ENCODE measurements at regions not wholly inside any gene's neighbourhood (a gene's known extent, or its start where the extent isn't known, plus 50 kb on each side); places are given as distances from the start of the nearest gene placed in this dataset.

DNA sequence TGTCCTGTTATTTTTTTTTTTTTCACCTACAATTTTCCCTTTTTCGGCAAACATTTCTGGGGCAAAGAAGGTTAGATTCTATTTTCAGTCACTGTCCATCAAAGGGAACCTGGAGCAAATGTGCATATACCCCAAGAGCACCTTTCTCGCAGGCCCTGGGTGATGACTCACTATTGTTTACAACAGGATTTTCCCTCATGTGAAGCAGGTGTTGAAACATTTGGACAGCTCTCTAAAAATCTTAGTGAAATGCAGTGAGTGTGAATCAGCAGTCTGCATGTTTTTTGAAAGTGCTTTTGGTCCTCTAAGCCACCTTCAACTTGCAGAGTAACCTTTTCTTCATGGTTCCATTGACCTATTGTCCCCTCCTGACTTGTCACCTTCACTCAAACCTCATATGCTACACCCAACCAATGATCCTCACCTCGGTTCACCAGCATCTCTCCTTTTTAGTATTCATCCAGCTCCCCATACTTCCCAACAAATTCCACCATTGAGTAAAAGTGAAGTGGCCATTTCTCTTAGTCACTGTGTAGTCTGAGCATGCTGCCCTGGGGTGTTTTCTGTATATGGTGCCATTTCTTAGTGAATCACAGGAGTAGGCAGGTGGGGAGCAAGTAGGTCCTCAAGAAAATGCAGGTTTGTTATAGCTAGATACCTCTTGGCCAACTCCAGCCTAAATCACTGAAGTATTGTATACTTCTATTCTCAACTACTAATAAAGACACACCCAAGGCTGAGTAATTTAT, 260.2 kb downstream of the BMP4 start:
- Histone ChIP-seq H3K27me3 (ENCODE audit: insufficient read depth, low read length) (no peaks in the 10 kb centered on the region), H3K36me3 (ENCODE audit: insufficient read depth, low read depth, low read length) (no peaks in the 10 kb centered on the region), H3K4me1 (ENCODE audit: insufficient read depth, low read length) (no peaks in the 10 kb centered on the region), H3K9ac (ENCODE audit: low read depth, low read length) (no peak overlapping the region), H3K4me3 (ENCODE audit: low read length) (no peak overlapping the region), H3K9me3 (ENCODE audit: insufficient read depth, low read depth, low read length) (no peaks in the 10 kb centered on the region), H3K27ac (ENCODE audit: low read length) (no peak overlapping the region)

DNA sequence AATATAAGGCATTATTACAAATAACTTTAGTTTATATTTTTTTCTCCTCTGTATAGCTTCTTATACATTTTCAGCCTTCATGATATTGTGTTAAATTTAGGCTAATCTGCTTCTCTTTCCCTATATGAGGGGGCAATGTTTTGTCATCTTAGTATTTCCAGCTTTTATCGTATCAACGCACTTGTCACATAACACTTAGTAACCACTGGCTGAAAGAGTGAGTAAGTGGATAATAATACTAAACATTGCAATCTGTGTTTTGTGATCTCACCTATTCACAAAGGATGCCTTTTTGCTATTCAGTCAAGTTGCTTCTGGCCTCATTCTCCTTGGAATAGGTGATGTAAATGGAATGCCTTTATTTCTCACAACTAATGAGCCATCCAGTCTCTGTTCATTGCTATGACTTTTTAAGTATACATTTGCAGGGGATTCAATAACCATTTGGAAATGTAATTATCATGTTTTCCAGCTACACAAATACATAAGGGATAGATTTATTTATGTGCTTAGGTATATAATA, 260.9 kb downstream of the BMP4 start:
- no peaks in the 10 kb centered on the region for H3K9me3 ChIP-seq (ENCODE audit: insufficient read depth, low read depth, low read length)
- no peak overlapping the region for H3K9ac ChIP-seq (ENCODE audit: low read depth, low read length)
- H3K36me3 ChIP-seq (ENCODE audit: insufficient read depth, low read depth, low read length) = no peaks in the 10 kb centered on the region
- no peak overlapping the region for H3K27ac ChIP-seq (ENCODE audit: low read length)
- no peaks in the 10 kb centered on the region for H3K27me3 ChIP-seq (ENCODE audit: insufficient read depth, low read length)
- no peak overlapping the region for H3K4me3 ChIP-seq (ENCODE audit: low read length)
- H3K4me1 ChIP-seq (ENCODE audit: insufficient read depth, low read length) = no peaks in the 10 kb centered on the region

- no peaks in the 10 kb centered on the region for H3K36me3 ChIP-seq (ENCODE audit: insufficient read depth, low read depth, low read length)
- no peak overlapping the region for H3K27ac ChIP-seq (ENCODE audit: low read length)
- no peaks in the 10 kb centered on the region for H3K9me3 ChIP-seq (ENCODE audit: insufficient read depth, low read depth, low read length)
- H3K9ac ChIP-seq (ENCODE audit: low read depth, low read length) = no peak overlapping the region
- no peak overlapping the region for H3K4me3 ChIP-seq (ENCODE audit: low read length)
- no peaks in the 10 kb centered on the region for H3K27me3 ChIP-seq (ENCODE audit: insufficient read depth, low read length)
- H3K4me1 ChIP-seq (ENCODE audit: insufficient read depth, low read length) = no peaks in the 10 kb centered on the region
These were observed 263.7 kb downstream of the BMP4 start for GRCh38 chr14:53692885-53693284.

DNA sequence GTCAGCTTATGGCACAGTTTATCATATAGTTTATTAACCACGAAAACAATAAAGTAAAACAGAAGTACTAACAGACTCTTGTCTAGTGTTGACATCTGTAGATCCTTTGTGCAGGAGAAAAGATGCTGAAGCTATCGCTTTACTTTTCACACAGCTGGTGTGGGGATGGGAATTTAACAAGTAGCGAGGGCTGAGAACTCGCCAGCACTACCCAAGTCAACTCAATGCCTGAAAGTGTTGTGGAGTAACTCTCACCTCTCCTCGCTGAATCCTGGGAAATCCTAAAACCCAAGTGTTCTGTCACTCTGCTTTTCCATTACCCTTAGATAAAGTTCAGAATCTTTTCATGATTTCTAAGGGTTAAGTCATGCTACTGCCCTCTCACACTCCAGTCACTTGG, 264.2 kb downstream of the BMP4 start:
- H3K9ac ChIP-seq (ENCODE audit: low read depth, low read length) = no peak overlapping the region
- no peaks in the 10 kb centered on the region for H3K27me3 ChIP-seq (ENCODE audit: insufficient read depth, low read length)
- no peaks in the 10 kb centered on the region for H3K4me1 ChIP-seq (ENCODE audit: insufficient read depth, low read length)
- H3K36me3 ChIP-seq (ENCODE audit: insufficient read depth, low read depth, low read length) = no peaks in the 10 kb centered on the region
- H3K4me3 ChIP-seq (ENCODE audit: low read length) = no peak overlapping the region
- H3K9me3 ChIP-seq (ENCODE audit: insufficient read depth, low read depth, low read length) = no peaks in the 10 kb centered on the region
- no peak overlapping the region for H3K27ac ChIP-seq (ENCODE audit: low read length)

GRCh38 chr14:53683229-53683628, 273.4 kb downstream of the BMP4 start:
- Histone ChIP-seq H3K27me3 (ENCODE audit: insufficient read depth, low read length) (no peaks in the 10 kb centered on the region), H3K27ac (ENCODE audit: low read length) (no peak overlapping the region), H3K36me3 (ENCODE audit: insufficient read depth, low read depth, low read length) (no peaks in the 10 kb centered on the region), H3K4me3 (ENCODE audit: low read length) (no peak overlapping the region), H3K9me3 (ENCODE audit: insufficient read depth, low read depth, low read length) (no peaks in the 10 kb centered on the region), H3K4me1 (ENCODE audit: insufficient read depth, low read length) (no peaks in the 10 kb centered on the region), H3K9ac (ENCODE audit: low read depth, low read length) (no peak overlapping the region)

- Histone ChIP-seq H3K36me3 (ENCODE audit: insufficient read depth, low read depth, low read length) (no peaks in the 10 kb centered on the region), H3K9ac (ENCODE audit: low read depth, low read length) (no peak overlapping the region), H3K9me3 (ENCODE audit: insufficient read depth, low read depth, low read length) (no peaks in the 10 kb centered on the region), H3K4me1 (ENCODE audit: insufficient read depth, low read length) (no peaks in the 10 kb centered on the region), H3K27me3 (ENCODE audit: insufficient read depth, low read length) (no peaks in the 10 kb centered on the region), H3K4me3 (ENCODE audit: low read length) (no peak overlapping the region), H3K27ac (ENCODE audit: low read length) (no peak overlapping the region)
These were observed 284.1 kb downstream of the BMP4 start for GRCh38 chr14:53672526-53672925.

DNA sequence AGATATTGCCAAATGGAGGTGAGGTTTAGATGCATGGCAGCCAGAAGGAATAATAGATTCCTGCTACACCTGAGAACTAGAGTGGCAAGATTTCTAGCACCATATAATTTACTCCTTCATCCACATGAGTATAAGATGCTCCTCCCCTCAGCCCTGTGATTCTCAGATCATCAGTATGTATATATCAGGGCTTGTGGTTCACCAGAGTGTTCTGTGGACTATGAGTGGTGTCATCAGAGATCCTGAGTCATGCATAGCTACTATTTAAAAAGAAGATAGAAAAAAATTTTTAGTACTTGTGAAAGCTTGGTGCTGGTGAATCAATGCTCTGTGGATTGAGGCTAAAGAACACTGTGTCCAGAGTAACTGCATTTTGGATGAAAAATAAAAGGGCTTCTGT, 285.9 kb downstream of the BMP4 start:
- H3K4me1 ChIP-seq (ENCODE audit: insufficient read depth, low read length) = no peaks in the 10 kb centered on the region
- no peak overlapping the region for H3K9ac ChIP-seq (ENCODE audit: low read depth, low read length)
- H3K4me3 ChIP-seq (ENCODE audit: low read length) = no peak overlapping the region
- no peaks in the 10 kb centered on the region for H3K36me3 ChIP-seq (ENCODE audit: insufficient read depth, low read depth, low read length)
- no peak overlapping the region for H3K27ac ChIP-seq (ENCODE audit: low read length)
- no peaks in the 10 kb centered on the region for H3K27me3 ChIP-seq (ENCODE audit: insufficient read depth, low read length)
- H3K9me3 ChIP-seq (ENCODE audit: insufficient read depth, low read depth, low read length) = no peaks in the 10 kb centered on the region

- no peaks in the 10 kb centered on the region for H3K4me1 ChIP-seq (ENCODE audit: insufficient read depth, low read length)
- no peak overlapping the region for H3K4me3 ChIP-seq (ENCODE audit: low read length)
- no peaks in the 10 kb centered on the region for H3K36me3 ChIP-seq (ENCODE audit: insufficient read depth, low read depth, low read length)
- no peaks in the 10 kb centered on the region for H3K27me3 ChIP-seq (ENCODE audit: insufficient read depth, low read length)
- H3K9ac ChIP-seq (ENCODE audit: low read depth, low read length) = no peak overlapping the region
- no peak overlapping the region for H3K27ac ChIP-seq (ENCODE audit: low read length)
- no peaks in the 10 kb centered on the region for H3K9me3 ChIP-seq (ENCODE audit: insufficient read depth, low read depth, low read length)
These were observed 287.7 kb downstream of the BMP4 start for GRCh38 chr14:53668897-53669296.

GRCh38 chr14:53663709-53664108, 292.9 kb downstream of the BMP4 start:
- Histone ChIP-seq H3K9ac (ENCODE audit: low read depth, low read length) (no peak overlapping the region), H3K27me3 (ENCODE audit: insufficient read depth, low read length) (no peaks in the 10 kb centered on the region)

DNA sequence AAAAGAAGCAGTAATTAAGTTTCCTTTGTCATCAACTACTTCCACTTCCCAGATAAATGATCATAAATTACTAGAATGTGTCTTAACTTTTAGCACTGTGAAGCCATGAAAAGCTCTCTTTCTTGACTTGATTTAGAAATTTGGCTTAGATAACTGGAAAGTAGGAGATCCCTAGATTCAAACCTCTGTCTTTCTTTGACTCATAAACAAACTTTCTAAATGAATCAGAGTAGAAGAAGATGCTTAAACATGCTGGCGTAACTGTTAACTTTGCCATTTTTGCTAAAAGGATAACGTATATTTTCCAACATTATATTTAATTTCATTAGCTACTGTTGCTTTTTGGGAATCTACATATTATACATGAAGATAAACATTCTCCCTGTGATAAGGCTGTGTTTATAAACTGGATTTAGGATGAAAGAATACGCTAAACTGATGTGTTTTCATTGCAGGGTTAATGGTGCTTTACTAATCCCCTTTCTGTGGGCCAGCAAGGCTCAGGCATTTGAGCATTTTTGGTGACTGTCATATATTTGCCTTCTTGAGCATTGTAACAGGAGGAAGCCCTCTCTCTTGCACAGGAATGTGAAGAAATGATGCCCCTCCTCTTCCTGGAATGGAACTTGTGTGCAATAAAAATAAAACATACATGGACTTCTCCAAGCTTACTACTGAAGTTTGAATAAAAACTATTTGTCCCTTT, 301.4 kb downstream of the BMP4 start:
- no peak overlapping the region for H3K27ac ChIP-seq (ENCODE audit: low read length)
- no peak overlapping the region for H3K9ac ChIP-seq (ENCODE audit: low read depth, low read length)
- H3K4me1 ChIP-seq (ENCODE audit: insufficient read depth, low read length) = 0 out of 2 replicates have a peak, but pooled peaks cover 6% of the 10 kb centered on the region
- no peak overlapping the region for H3K4me3 ChIP-seq (ENCODE audit: low read length)
- H3K27me3 ChIP-seq (ENCODE audit: insufficient read depth, low read length) = no peaks in the 10 kb centered on the region
- H3K36me3 ChIP-seq (ENCODE audit: insufficient read depth, low read depth, low read length) = no peaks in the 10 kb centered on the region
- no peaks in the 10 kb centered on the region for H3K9me3 ChIP-seq (ENCODE audit: insufficient read depth, low read depth, low read length)

More at GRCh38 chr14:53663709-53664108, 292.9 kb downstream of the BMP4 start:
- H3K36me3 ChIP-seq (ENCODE audit: insufficient read depth, low read depth, low read length) = no peaks in the 10 kb centered on the region
- no peak overlapping the region for H3K4me3 ChIP-seq (ENCODE audit: low read length)
- no peaks in the 10 kb centered on the region for H3K4me1 ChIP-seq (ENCODE audit: insufficient read depth, low read length)
- H3K27ac ChIP-seq (ENCODE audit: low read length) = no peak overlapping the region
- peaks cover 5% of the 10 kb centered on the region; the same call in 1 of the 2 replicates for H3K9me3 ChIP-seq (ENCODE audit: insufficient read depth, low read depth, low read length)

DNA sequence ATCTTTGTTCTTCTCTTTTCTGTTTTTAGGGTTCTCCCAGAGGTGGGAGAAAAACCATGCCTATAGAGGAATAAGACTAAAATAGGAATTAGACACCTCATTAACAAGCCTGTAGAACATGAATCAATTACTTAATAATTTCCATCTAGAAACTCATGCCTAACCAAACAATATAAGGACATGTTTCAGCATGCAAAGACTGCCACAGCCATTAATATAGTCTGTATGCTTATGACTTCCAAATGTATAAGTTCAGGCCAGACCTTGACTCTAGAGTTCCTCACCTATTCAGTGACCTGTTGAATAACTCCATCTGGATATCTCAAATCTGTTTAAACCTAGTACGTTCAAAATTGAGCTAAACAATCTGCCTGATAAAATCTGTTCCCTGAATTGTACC, 304.6 kb downstream of the BMP4 start:
- H3K4me1 ChIP-seq (ENCODE audit: insufficient read depth, low read length) = no peaks in the 10 kb centered on the region
- H3K9me3 ChIP-seq (ENCODE audit: insufficient read depth, low read depth, low read length) = no peaks in the 10 kb centered on the region
- H3K27me3 ChIP-seq (ENCODE audit: insufficient read depth, low read length) = no peaks in the 10 kb centered on the region
- H3K27ac ChIP-seq (ENCODE audit: low read length) = no peak overlapping the region
- no peak overlapping the region for H3K9ac ChIP-seq (ENCODE audit: low read depth, low read length)
- no peaks in the 10 kb centered on the region for H3K36me3 ChIP-seq (ENCODE audit: insufficient read depth, low read depth, low read length)
- no peak overlapping the region for H3K4me3 ChIP-seq (ENCODE audit: low read length)

Measured in iPS-20b (cell line).